ENCODE measurements at regions not wholly inside any gene's neighbourhood (a gene's known extent, or its start where the extent isn't known, plus 50 kb on each side); places are given as distances from the start of the nearest gene placed in this dataset.
"Not testable (repeated sequence)": the region's sequence is repeated elsewhere in the genome, so short reads cannot be mapped to it uniquely, and the experiment has no call there.

- DNase-seq, result no peak
These were observed 448.4 kb upstream of the GCFC2 start for GRCh38 chr2:76159042-76159648.

- no peak for DNase-seq
These were observed 446.8 kb upstream of the GCFC2 start for GRCh38 chr2:76157531-76157930.

- DNase-seq, result no peak
These were observed 444.3 kb upstream of the GCFC2 start for GRCh38 chr2:76154981-76155380.

- no peak for DNase-seq
These were observed 439.1 kb upstream of the GCFC2 start for GRCh38 chr2:76149846-76150245.

- DNase-seq, result not testable (repeated sequence)
These were observed 428.6 kb upstream of the GCFC2 start for GRCh38 chr2:76139303-76139702.

- DNase-seq, result no peak
These were observed 417.9 kb upstream of the GCFC2 start for GRCh38 chr2:76128622-76129021.

- no peak for DNase-seq
These were observed 409.5 kb upstream of the GCFC2 start for GRCh38 chr2:76120176-76120575.

- DNase-seq, result no peak
These were observed 379.0 kb upstream of the GCFC2 start for GRCh38 chr2:76089683-76090082.

GRCh38 chr2:76083248-76083647, 372.5 kb upstream of the GCFC2 start:
- no peak for DNase-seq

GRCh38 chr2:76082509-76082908, 371.8 kb upstream of the GCFC2 start:
- DNase-seq, result no peak

- DNase-seq, result no peak
These were observed 369.4 kb upstream of the GCFC2 start for GRCh38 chr2:76080154-76080553.

- no peak for DNase-seq
These were observed 364.4 kb upstream of the GCFC2 start for GRCh38 chr2:76075126-76075525.

GRCh38 chr2:76073992-76074604, 363.4 kb upstream of the GCFC2 start:
- DNase-seq, result no peak

- no peak for DNase-seq
These were observed 339.5 kb upstream of the GCFC2 start for GRCh38 chr2:76050196-76050595.

GRCh38 chr2:76044701-76045100, 334.0 kb upstream of the GCFC2 start:
- DNase-seq, result no peak

GRCh38 chr2:76039505-76039904, 328.8 kb upstream of the GCFC2 start:
- no peak for DNase-seq

- no peak for DNase-seq
These were observed 317.0 kb upstream of the GCFC2 start for GRCh38 chr2:76027761-76028160.

GRCh38 chr2:76019128-76019527, 308.4 kb upstream of the GCFC2 start:
- DNase-seq, result no peak

GRCh38 chr2:76009484-76009883, 298.8 kb upstream of the GCFC2 start:
- DNase-seq, result no peak

GRCh38 chr2:76008001-76008702, 297.4 kb upstream of the GCFC2 start:
- no peak for DNase-seq

GRCh38 chr2:76000425-76000824, 289.7 kb upstream of the GCFC2 start:
- DNase-seq, result no peak

GRCh38 chr2:75998451-75998850, 287.7 kb upstream of the GCFC2 start:
- DNase-seq, result no peak

- DNase-seq, result no peak
These were observed 284.0 kb upstream of the GCFC2 start for GRCh38 chr2:75994759-75995158.

- DNase-seq, result not testable (repeated sequence)
These were observed 277.9 kb upstream of the GCFC2 start for GRCh38 chr2:75988622-75989021.

GRCh38 chr2:75986617-75987016, 275.9 kb upstream of the GCFC2 start:
- DNase-seq, result no peak

Data from DMS153 (cell line).